Breast epithelium (tissue), 3 donors: ENCODE measurements at regions not wholly inside any gene's neighbourhood (a gene's known extent, or its start where the extent isn't known, plus 50 kb on each side); places are given as distances from the start of the nearest gene placed in this dataset.

ENCODE experiments used
- CTCF ChIP-seq, 3 donors: fragments of 450-650 bp; IDR thresholded peaks; one replicate each; pipeline ENCODE4 v1.5.1; 2016 to 2017; ENCODE audit warnings: antibody characterized with exemption in 3 of 3, mild to moderate bottlenecking in 3 of 3, moderate library complexity in 3 of 3
- POLR2A ChIP-seq: fragments of 450-650 bp; IDR thresholded peaks from one replicate; pipeline ENCODE4 v1.6.1; 2016; ENCODE audit warnings: antibody characterized with exemption, mild to moderate bottlenecking, moderate library complexity

- TF ChIP-seq POLR2A, result no peak
- no peak for TF ChIP-seq CTCF (IDR thresholded peaks at IDR 0.05)
These were observed 85.3 kb downstream of the ALDH8A1 start for GRCh38 chr6:134864558-134864957.
